IPS-18c (cell line): ENCODE measurements at regions not wholly inside any gene's neighbourhood (a gene's known extent, or its start where the extent isn't known, plus 50 kb on each side); places are given as distances from the start of the nearest gene placed in this dataset.
"Not testable (repeated sequence)": the region's sequence is repeated elsewhere in the genome, so short reads cannot be mapped to it uniquely, and the experiment has no call there.

Experiments used
- H3K4me3 ChIP-seq: 2 replicates; pipeline ENCODE4 v1.7.0; 2013; ENCODE audit warnings: low read depth, mild to moderate bottlenecking, low read length, moderate library complexity; ENCODE audit not compliant: insufficient read depth
- H3K9me3 ChIP-seq: one replicate; pipeline ENCODE4 v1.6.1; 2013; ENCODE audit warnings: mild to moderate bottlenecking, low read length, moderate library complexity; ENCODE audit not compliant: control insufficient read depth, insufficient read depth

DNA sequence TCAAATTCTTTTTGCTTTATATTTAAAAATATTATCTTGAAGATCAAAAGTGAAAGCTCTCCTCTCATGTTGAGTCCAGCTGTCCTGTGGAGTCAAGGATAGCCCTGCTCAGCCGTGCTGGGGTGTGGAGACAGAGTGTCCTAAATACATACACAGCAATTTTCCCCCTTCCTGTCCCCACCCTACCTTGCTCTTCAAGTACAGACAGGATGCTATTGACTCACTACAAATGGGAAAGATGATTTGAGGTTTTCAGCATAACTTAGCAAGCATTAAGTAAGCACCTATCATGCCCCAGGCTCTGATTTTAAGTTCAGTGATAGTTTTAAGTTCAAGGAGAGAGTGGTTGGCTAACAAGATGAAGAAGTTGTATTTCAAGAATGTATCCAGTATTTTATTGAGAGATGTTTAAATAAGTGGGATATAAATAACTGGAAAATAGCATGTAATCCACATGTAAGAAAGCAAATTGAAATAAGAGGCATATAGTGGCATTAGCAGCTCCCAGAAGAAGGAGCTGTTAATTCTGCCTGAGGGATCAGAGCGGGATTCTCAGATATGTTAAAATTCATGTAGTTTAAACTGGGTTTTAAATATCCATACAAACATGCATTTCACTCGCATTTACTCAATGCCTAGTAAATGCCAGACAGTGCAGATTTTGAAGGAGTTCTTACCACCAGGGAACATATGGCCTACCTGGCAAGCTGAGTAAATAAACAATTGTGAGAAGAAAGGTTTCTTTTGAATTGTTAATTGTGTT, 183.5 kb upstream of the ANKFN1 start:
- no peaks in the 10 kb centered on the region for H3K9me3 ChIP-seq
- no peak overlapping the region for H3K4me3 ChIP-seq

DNA sequence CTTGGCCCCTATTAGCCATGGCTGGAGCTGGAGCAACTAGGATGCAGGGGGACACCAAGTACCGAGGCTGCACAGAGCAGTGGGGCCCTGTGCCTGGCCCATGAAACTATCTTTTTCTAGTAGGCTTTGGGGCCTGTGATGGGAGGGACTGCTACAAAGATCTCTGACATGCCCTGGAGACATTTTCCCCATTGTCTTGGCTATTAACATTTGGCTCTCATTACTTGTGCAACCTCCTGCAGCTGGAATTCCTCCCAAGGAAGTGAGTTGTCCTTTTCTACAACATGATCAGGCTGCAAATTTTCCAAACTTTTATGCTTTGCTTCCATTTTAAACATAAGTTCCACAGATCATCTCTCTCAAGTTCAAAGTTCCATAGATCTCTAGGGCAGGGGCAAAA, 174.7 kb upstream of the ANKFN1 start:
- Histone ChIP-seq H3K9me3 (no peaks in the 10 kb centered on the region), H3K4me3 (no peak overlapping the region)

DNA sequence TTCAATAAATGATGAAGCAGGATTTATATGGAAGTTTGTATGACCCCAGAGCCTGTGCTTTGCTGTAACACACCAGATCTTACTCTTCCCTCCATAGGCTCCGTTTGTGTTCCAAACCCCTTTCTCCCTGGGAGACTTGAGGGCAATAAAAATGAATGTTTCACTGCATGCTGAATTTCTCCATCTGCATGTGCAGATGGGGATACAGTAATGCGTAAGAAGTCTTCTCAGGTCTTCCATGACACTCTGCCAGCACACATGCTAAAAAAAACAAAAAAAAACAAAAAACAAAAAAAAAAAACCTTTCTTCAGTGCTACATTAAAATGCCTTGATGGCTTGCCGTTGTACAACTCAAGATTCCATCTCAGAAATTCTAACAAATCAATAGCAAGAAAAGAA, 170.2 kb upstream of the ANKFN1 start:
- no peak overlapping the region for H3K4me3 ChIP-seq
- H3K9me3 ChIP-seq = no peaks in the 10 kb centered on the region

DNA sequence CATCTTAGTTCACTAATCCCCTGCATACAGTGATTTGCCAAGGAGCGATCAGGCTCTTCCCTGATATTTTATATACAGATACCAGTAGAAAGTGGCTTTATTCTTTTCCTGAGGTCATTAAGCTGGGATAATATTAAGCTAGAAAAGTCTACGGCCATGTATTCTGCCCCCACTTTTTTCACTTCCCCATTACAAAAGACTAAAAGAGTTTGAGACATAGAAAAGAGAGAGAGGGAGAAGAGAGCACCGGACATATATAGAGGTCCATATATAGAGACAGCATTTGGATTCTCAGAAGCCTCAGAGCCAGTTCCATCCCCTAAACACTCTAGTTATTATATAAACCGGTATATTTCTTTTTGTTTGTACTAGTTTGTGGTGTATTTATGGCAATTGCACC, 166.5 kb upstream of the ANKFN1 start:
- H3K9me3 ChIP-seq = no peaks in the 10 kb centered on the region
- no peak overlapping the region for H3K4me3 ChIP-seq

DNA sequence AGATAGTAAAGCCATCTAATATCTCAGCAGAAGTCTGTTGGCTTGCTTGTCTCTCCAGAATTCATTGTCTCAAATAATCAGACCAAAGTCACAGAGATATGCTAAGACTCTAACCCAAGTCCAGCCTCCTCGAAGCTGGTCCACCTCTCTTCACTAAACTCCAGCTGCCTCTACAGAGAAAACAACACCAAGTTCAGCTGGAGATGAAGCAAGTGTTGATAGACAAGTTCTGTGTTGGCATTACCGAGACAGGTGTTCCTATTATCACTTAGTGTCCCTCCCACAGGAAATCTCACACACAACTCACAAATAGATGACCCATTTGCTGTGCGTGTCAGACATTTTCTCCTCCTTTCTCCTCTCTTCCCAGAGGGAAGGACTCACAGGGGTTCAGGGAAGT, 164.4 kb upstream of the ANKFN1 start:
- H3K4me3 ChIP-seq = no peak overlapping the region
- peaks cover 7% of the 10 kb centered on the region for H3K9me3 ChIP-seq

DNA sequence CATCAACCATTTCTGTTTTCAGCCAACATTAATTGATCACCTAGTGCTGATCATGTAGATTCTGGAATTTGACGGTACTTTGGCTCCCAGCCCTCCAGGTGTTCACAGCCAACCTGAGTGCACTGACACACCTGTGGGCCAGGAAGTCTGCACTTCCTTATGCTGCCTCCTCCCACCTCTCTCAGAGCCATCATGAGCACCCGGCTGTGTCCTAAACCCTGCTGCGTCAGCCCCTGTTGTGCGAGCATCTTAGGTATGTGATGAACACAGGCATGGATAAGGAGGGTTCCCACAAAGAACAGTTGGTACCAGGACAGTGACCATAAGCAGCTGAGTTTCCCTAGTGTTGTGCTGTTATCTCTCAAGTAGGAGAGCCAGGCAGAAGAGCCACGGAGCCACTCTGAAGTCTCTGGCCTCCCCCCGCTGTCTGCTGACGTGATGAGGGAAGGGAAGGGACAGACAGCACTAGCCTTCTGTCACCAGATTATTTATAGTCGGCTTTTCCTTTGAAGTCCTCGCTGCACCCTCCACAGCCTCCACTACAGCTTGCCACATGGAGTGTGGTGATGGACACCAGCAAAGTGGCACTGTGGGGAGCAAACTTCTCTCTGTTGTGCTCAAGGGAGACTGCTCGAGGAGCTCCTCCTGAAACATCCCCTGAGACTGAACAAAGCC, 162.8 kb upstream of the ANKFN1 start:
- Histone ChIP-seq H3K9me3 (peaks cover 7% of the 10 kb centered on the region), H3K4me3 (no peak overlapping the region)

DNA sequence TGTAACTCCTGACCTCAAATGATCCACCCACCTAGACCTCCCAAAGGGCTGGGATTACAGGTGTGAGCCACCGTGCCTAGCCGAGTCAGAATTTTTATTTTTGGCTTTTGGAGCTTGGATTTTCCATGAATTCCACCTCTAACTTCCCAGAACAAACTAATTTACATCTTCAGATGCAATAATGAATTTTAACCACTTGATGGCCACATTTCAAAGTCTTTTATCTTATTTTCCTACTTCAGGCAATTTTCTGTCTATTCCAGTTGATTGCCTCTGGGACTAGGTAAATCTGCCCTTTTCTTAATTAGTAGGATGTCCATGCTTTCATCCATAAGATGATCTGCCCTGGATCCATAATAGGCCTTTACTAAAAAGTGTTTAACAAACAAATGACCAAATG, 156.4 kb upstream of the ANKFN1 start:
- no peak overlapping the region for H3K4me3 ChIP-seq
- H3K9me3 ChIP-seq = peaks cover 7% of the 10 kb centered on the region

DNA sequence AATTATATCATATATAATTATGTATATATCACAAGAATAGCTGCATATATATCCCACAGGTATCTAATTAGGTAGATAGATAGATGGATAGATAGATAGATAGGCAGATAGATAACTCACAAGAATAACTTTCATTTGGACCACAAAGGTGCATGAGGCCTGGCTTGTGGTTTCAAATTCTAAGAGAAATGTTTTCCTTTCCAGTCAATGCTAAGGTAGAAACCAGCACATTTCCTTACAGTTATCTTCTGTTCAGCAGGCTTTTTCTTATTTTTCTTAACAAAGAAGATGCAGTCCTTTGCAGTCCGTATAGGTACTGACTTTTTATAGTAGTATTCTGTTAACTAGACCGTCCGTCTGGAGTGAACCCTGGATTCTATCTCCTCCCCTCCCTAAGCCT, 152.9 kb upstream of the ANKFN1 start:
- H3K4me3 ChIP-seq = no peak overlapping the region
- no peaks in the 10 kb centered on the region for H3K9me3 ChIP-seq

DNA sequence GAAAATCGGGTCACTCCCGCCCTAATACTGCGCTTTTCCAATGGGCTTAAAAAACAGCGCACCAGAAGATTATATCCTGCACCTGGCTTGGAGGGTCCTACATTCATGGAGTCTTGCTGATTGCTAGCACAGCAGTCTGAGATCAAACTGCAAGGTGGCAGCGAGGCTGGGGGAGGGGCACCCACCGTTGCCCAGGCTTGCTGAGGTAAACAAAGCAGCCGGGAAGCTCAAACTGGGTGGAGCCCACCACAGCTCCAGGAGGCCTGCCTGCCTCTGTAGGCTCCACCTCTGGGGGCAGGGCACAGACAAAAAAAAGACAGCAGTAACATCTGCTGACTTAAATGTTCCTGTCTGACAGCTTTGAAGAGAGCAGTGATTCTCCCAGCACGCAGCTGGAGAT, 150.6 kb upstream of the ANKFN1 start:
- H3K4me3 ChIP-seq = not testable (repeated sequence)

DNA sequence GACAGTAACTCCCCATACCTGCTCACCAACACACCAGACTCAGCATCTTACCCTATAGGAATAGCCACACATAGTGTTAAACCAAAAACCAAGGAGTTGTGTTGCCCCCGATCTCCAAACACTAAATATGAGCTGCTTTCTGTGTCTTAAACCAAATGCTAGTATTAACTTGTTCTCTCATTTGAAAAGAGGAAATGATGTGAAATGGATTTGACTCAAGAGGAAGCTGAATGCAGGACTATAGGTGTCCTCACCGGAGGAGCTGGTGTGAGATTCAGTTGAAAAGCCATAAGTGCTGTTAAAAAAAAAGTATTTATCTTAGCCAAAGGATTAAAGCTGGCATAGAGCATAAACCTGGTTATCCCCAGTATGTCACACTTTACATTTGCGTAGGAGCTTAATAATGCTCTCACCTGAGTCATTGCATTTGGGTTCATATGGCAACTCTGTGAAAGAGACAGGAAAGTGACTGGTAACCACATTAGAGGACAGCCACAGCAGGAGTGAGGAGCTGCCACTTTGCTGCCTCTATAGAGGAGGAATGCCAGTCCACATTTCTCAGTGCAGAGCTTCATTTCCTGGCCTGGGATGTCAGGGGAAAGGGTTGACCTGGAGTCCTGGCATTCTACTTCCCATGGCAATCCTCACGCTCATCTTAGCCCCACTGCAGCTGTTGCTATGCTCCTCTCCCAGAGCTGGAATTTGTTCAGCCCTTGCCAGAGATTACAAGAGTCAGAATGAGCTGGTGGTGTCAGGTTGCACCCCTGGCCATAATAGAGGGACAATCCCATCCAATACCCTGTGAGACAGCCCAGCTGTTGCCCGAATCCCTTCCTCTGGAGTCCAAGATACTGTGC, 143.3 kb upstream of the ANKFN1 start:
- no peak overlapping the region for H3K4me3 ChIP-seq
- H3K9me3 ChIP-seq = peaks cover 4% of the 10 kb centered on the region

More for the DNA sequence above, 150.6 kb upstream of the ANKFN1 start:
- H3K9me3 ChIP-seq = not testable (repeated sequence)

DNA sequence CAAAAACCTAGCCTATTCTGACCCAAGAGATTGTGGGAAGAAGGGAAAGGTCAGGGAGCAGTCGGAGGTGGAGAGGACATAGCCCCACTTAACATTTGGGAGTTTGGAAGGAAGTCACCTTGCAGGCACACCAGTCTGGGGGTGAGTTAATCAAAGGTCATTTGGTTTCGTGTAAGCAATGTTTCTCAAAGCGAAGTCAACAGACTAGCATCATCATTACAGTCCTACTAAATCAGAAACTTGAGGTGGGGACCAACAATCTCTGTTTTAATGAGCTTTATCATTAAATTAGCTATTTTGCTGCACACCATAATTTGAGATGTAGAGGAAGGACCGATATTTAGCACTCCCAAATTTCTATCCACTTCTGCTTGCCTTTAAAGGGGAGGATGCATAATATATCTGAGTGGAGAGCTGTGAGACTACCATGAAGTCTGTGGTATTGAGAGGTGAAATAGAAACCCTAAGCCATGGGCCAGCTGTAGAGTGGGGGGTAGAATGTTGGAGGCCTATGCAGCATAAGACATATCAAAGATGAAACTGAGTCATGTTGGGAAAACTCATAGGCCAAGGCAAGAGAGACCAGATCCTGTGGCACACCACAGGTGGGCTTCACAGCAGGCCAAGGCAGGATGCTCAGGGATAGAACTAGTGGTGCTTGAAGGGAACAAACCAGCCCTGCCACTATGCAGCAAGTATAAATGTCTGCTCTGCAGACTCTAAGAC, 141.7 kb upstream of the ANKFN1 start:
- no peak overlapping the region for H3K4me3 ChIP-seq
- H3K9me3 ChIP-seq = peaks cover 4% of the 10 kb centered on the region

DNA sequence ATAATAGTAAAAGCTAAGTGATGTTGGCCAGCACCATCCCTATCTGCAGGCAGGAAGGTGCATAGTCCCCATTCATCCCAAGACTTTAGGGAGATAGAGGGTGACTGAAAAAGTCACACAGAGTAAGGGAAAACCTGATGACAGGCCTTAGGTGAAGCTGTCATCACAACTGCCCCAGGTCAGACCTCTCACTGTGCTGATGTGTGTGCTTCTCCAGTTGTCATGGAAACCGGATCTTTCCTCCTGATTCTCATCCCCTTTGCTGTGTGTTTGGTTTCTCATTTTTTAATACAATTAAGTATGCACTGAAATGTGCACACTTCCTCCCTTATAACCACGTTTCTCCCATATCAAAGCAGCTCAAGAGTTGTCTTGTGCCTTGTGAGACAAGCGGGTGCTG, 135.1 kb upstream of the ANKFN1 start:
- Histone ChIP-seq H3K9me3 (no peaks in the 10 kb centered on the region), H3K4me3 (no peak overlapping the region)

DNA sequence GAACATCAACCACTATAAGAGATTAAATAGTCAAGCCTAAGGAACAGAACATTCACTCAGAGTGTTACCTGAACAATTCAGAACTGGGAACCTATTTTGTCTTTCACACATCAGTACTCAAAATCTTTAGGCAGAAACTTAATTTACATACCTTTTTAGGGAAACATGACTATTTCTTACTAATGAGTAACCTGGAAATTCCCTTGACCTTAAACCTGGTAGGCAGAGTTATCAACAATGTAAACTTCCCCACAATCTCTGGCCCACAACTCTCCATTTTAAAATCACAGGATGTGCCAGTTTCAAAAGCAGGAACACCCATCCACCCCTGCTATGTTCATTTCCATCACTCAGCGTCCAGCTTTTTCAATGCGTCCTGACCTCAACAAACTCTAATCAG, 132.9 kb upstream of the ANKFN1 start:
- Histone ChIP-seq H3K9me3 (no peaks in the 10 kb centered on the region), H3K4me3 (no peak overlapping the region)

DNA sequence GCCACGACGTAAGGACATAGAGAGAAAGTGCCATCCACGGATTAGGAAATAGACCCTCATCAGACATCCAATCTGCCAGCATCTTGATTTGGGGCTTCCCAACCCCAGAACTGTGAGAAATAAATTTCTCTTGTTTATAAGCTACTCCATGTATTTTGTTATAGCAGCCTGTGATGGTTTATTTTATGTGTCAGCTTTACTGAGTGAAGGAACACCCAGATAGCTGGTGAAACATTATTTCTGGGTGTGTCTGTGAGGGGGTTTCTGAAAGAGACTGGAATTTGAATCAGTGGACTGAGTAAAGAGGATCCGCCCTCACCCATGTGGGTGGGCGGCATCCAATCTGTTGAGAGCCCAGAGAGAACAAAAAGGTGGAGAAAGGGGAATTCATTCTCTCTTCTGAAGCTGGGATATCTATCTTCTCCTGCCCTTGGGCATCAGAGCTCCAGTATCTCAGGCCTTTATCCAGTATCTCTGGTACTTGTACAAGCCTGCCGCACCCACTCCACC, 131.5 kb upstream of the ANKFN1 start:
- Histone ChIP-seq H3K9me3 (no peaks in the 10 kb centered on the region), H3K4me3 (no peak overlapping the region)

DNA sequence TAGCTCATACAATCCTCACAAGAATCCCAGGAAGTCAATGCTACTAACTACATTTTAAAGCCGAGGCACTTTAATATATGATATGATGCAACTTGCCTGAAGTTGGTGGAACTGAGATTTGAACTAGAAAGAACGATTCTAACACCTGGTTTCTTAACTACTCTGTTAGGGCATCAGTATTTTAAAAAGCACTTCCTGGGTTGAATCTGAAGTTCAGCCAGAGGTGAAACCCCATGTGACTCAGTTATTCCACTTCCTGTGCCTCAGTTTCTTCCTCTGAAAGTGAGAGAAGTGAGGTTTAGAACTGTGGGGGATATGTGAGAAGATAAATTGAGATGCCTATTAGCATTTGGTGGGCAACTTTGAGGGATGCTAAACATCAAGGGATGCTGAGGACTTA, 129.4 kb upstream of the ANKFN1 start:
- no peaks in the 10 kb centered on the region for H3K9me3 ChIP-seq
- no peak overlapping the region for H3K4me3 ChIP-seq

DNA sequence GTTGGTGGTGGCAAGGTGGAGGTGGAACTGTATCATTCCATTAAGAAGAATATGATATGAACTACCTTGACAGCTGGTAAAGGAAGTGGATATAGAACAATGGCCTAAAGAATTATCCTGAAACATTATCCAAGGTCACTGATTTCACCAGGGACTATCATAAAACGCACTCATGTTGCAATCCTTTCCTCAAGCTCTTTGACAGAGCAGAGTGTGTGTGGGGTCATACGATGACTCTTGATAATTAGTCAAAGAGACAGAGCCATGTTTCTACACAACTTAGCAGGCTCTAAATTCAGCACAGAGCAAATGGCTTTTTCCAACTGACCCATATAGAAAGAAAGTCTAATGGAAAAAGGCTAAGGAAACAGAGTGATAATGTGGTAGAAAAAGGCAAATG, 126.4 kb upstream of the ANKFN1 start:
- Histone ChIP-seq H3K9me3 (no peaks in the 10 kb centered on the region), H3K4me3 (no peak overlapping the region)

DNA sequence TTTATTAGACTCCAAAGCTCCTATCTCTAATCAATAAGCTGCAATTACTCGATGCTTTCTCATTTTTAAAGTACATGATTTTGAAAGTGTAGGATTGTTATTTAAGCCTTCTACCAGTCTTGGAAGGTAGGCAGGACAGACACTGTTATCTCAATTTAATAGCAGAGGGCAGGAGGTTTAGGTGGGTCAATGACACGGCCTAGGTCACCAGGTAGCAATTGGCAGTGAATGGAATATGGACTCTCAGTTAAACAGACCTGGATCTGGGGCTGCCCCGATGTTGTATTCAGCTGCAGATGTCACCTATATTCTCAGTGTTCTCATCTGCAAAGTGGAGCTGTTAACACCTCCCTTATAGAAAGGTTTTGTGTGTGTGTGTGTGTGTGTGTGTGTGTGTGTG, 124.4 kb upstream of the ANKFN1 start:
- Histone ChIP-seq H3K4me3 (no peak overlapping the region), H3K9me3 (no peaks in the 10 kb centered on the region)
